Adipocyte (in vitro differentiated cells): ENCODE measurements at regions not wholly inside any gene's neighbourhood (a gene's known extent, or its start where the extent isn't known, plus 50 kb on each side); places are given as distances from the start of the nearest gene placed in this dataset.

Experiments
- DNase-seq: peaks from one replicate; pipeline ENCODE4 v3.0.0-alpha.2; 2015; ENCODE audit warnings: low read depth
- H3K27me3 ChIP-seq: replicated peaks from 2 replicates; pipeline ENCODE4 v1.7.0; 2013; ENCODE audit warnings: mild to moderate bottlenecking, low read length, moderate library complexity; ENCODE audit not compliant: control insufficient read depth, insufficient read depth
- H3K36me3 ChIP-seq: 2 replicates; pipeline ENCODE4 v1.7.0; 2013; ENCODE audit warnings: low read length, mild to moderate bottlenecking, moderate library complexity; ENCODE audit not compliant: control insufficient read depth, insufficient read depth, severe bottlenecking
- H3K4me1 ChIP-seq: 2 replicates; pipeline ENCODE4 v1.7.0; 2013; ENCODE audit warnings: mild to moderate bottlenecking, low read length, moderate library complexity; ENCODE audit not compliant: control insufficient read depth, insufficient read depth
- H3K4me3 ChIP-seq: 2 replicates; pipeline ENCODE4 v1.7.0; 2013; ENCODE audit warnings: mild to moderate bottlenecking, low read length, moderate library complexity
- H3K9ac ChIP-seq: 2 replicates; pipeline ENCODE4 v1.7.0; 2013; ENCODE audit warnings: mild to moderate bottlenecking, low read length, moderate library complexity
- H3K9me3 ChIP-seq: 2 replicates; pipeline ENCODE4 v1.7.0; 2013; ENCODE audit warnings: mild to moderate bottlenecking, low read length, moderate library complexity; ENCODE audit not compliant: control insufficient read depth

DNA sequence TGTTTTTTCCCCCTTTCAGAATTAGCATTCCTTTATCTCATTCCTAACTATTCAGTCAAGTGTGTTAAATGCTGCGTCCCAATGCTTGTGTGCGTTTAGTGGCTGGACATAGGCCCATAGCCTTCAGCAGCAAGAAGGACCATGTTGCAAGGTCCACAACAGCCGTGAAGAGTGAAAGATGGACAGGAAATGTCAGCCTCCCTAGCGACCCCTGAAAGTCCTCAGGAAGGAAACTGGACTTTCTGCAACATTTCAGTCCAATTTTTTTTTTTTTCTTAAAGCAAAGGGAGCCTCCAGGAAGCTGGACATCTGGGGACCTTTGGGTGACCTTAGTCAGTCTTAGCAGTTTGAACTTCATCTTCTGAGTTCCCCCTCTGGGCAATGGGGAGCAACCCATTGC is 550.7 kb upstream of the MGMT start:
- Histone ChIP-seq H3K36me3 (no peaks in the 10 kb centered on the region), H3K4me3 (no peak overlapping the region), H3K9me3 (no peaks in the 10 kb centered on the region), H3K4me1 (no peaks in the 10 kb centered on the region), H3K9ac (no peak overlapping the region), H3K27me3 (peaks cover 19% of the 10 kb centered on the region)
- no peak for DNase-seq

DNA sequence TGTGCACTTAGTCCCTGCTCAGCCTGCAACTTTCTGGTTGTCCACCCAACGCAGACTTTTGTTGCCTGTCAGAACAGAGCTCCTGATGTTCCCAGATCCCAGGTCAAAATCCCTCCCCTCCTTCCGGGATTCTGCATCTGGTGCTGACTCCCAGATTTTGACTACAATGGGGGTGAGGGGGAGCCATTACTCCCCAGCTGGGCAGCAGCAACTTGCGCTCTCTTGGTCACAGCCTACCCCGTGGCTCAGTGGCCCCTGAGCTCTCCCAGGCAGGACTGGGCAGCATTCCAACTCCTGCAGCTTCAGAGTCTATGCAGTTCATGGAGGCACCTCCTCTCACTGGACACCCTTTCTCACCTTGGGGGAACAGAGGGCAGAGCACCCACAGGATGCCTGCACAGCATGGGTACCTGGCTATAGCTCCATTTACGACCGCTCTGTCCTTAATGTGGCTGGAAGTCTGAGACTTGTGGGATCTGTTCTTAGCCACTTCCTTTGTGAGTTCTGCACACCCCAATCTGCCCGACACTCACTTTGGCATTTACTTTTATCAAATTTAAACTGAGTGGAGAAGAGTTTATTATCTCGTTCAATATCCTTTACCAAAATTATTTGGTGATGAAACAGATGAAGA is 545.5 kb upstream of the MGMT start:
- Histone ChIP-seq H3K4me1 (peaks cover 10% of the 10 kb centered on the region), H3K9me3 (peaks cover 17% of the 10 kb centered on the region), H3K36me3 (no peaks in the 10 kb centered on the region), H3K9ac (no peak overlapping the region), H3K4me3 (no peak overlapping the region), H3K27me3 (peaks cover 13% of the 10 kb centered on the region)
- DNase-seq = no peak

DNA sequence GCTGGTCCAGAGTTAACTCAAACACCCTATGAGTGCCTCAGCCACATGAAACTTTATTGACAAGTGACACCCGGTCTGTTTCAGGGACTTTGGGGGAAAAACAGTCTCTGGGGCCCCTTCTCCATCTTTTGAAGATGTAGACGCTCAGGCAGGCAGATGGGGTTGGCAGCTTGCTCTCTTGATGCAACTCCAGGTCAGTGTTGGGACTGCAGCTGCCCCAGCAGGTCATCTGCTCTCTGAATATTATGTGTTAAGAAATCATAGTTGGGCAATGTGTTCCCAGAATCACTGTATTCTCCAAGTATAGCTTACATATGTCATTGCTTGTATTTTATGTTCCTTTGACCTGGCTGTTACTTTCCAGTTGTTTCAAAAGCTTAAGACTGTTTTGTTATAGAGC is 544.9 kb upstream of the MGMT start:
- Histone ChIP-seq H3K9me3 (peaks cover 17% of the 10 kb centered on the region), H3K4me3 (no peak overlapping the region), H3K36me3 (no peaks in the 10 kb centered on the region), H3K9ac (no peak overlapping the region), H3K4me1 (peaks cover 16% of the 10 kb centered on the region), H3K27me3 (peaks cover 8% of the 10 kb centered on the region)
- DNase-seq = no peak

DNA sequence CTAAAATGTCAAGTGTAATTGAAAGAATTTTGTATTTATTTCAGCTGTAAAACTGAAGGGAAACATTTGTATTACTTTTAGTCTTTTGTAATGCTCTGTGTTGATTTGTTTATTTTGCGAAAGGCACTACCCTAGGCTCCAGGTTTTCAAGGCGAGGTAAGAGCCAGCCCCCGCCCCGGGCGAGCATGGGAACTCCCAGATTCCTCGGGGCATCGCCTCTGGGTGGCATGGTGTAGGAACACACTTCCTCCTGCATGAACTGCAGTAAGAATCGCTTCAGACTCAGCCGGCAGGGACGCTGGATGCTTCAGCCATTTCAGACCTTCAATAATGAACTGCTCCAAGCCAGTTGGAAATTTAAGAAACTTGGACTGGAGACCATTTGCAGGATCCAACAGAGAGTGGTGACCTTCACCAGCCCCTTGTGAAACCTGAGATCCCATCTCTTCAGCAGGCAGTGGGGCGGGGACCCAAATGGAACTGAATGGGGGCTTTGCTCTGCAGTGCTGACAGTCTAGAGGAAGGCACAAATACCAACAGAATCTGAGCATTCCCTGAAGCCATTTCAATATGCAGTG is 544.3 kb upstream of the MGMT start:
- Histone ChIP-seq H3K36me3 (no peaks in the 10 kb centered on the region), H3K27me3 (peaks cover 3% of the 10 kb centered on the region), H3K9ac (no peak overlapping the region), H3K9me3 (peaks cover 17% of the 10 kb centered on the region), H3K4me1 (peaks cover 21% of the 10 kb centered on the region), H3K4me3 (no peak overlapping the region)
- DNase-seq = no peak

DNA sequence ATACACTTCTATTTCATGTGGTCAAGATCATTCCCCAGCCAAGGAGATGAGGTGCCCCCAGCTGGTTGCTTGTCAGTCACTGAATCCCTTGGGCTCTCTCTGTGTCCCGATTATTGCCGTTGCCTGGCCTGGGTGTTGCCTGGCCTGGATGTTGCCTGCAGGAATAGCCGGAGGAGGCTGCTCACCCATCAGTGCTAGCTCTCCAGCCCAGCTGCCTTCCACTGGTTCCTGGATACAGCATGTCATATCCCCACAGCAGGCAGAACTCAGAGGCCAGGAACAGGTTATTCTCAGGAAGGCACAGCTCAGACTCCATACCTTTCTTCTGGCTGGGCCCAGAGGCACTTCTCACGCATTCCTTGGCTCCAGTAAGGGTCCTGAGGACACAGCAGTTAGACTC is 542.1 kb upstream of the MGMT start:
- Histone ChIP-seq H3K4me1 (peaks cover 40% of the 10 kb centered on the region), H3K9ac (no peak overlapping the region), H3K27me3 (peaks cover 3% of the 10 kb centered on the region), H3K9me3 (peaks cover 17% of the 10 kb centered on the region), H3K4me3 (no peak overlapping the region), H3K36me3 (no peaks in the 10 kb centered on the region)
- no peak for DNase-seq

DNA sequence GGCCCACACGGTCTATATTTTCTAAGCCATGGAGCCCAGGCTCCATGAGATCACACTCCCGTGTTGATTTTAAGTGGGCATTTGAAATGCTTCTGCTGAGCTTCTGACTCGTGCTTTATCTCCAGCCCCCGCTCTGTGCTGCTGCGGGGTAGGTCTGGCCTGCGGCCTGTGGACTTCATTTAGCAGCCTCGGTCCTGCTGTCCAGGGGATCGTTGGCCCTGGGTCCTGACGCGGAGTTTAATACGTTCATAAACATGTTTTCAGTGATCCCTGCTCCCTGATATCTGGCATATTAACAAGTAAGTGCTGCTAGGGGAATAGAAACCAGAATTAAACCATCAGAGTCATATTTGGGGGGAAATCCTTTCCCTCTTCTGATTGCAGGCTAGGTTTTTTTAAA is 540.3 kb upstream of the MGMT start:
- Histone ChIP-seq H3K9me3 (peaks cover 17% of the 10 kb centered on the region), H3K27me3 (peaks cover 3% of the 10 kb centered on the region), H3K36me3 (no peaks in the 10 kb centered on the region), H3K9ac (no peak overlapping the region), H3K4me1 (peaks cover 41% of the 10 kb centered on the region), H3K4me3 (no peak overlapping the region)
- DNase-seq = no peak

DNA sequence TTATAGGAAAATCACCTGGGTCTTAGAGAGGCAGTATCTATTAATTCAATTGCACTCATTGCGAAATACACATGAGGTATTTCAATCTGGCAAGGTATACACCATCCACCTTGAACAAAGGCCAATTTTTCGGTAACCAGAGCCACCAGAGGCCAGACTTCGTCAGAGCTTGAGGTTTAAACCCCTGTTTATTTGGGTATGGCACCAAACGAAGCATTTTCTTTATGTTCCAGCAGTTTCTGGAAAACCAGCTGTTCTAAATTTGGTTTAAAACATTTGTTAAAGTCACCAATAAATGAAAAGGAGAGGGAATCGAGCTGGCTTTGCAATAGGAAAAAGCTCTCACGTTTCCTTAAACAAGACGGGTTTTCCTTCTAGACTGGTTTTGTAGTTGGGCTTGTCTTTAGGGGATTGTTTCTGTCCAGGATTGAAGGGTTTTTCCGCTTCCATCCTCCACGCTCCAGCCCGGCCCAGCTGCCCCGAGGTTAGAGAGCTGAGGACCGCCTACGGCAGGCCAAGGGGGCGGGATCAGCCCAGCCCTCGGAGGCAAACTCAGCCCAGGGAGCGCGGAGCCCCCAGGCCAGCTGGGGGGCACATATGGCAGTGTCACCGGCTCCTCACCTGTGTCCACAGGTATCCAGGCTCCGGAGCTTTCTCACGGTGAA is 539.4 kb upstream of the MGMT start:
- no peak for DNase-seq
- Histone ChIP-seq H3K4me3 (no peak overlapping the region), H3K4me1 (peaks cover 35% of the 10 kb centered on the region), H3K27me3 (peaks cover 3% of the 10 kb centered on the region), H3K36me3 (no peaks in the 10 kb centered on the region), H3K9ac (no peak overlapping the region), H3K9me3 (peaks cover 17% of the 10 kb centered on the region)

DNA sequence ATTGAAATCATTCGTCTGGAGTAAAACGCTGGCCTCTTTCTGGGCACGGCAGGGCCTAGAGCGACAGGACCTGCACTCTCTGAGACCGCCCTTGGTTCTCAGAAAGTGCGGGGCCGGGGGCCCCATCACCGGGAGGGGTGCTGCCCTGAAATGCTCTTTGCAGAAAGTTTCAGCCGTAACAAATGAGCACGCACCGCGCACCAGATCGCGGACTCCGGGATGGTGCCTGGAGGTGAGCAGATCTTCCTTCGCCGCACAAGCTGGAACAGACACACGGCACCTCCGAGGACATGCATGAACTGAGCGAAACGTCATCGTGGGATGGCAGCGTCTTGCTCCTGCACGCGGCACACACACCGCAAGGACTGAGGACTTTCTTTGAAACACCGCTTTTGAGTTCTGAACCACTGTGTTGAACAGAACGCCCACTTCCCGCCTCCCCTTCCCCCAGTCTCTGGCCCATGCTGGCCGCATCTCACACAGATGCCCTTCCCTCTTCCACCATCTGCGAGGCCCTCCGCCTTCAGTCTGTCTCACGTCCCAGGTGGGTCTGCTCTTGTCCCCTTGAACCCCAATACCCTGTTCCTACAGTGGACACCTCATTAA is 538.7 kb upstream of the MGMT start:
- DNase-seq = no peak

DNA sequence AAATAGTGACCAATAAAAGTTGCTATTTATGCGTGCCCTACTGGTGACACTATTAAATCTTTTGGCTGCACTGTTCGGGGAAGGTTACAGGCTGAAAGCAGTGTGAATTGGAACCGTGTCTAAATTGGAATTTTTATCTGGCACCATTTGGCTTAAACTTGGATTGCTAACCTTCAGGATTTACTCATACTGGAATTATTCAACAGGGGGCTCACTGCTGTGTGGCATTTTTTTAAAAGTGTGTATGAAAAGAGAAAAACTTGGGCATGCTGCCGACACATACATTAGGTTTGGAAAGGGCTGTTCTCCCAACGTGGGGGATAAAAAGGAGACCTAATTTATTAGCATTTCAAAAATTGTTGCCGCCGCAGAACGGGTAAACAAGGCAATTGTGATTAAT is 537.9 kb upstream of the MGMT start:
- peaks cover 3% of the 10 kb centered on the region for H3K27me3 ChIP-seq
- H3K4me3 ChIP-seq = peak overlapping the region; percentile 29
- peaks cover 8% of the 10 kb centered on the region for H3K9me3 ChIP-seq
- H3K36me3 ChIP-seq = no peaks in the 10 kb centered on the region
- peaks cover 33% of the 10 kb centered on the region for H3K4me1 ChIP-seq
- no peak for DNase-seq
- no peak overlapping the region for H3K9ac ChIP-seq

More for the DNA sequence above, 538.7 kb upstream of the MGMT start:
- H3K4me1 ChIP-seq = peaks cover 33% of the 10 kb centered on the region
- H3K27me3 ChIP-seq = peaks cover 3% of the 10 kb centered on the region
- H3K9me3 ChIP-seq = peaks cover 10% of the 10 kb centered on the region
- H3K4me3 ChIP-seq = no peak overlapping the region
- no peak overlapping the region for H3K9ac ChIP-seq
- no peaks in the 10 kb centered on the region for H3K36me3 ChIP-seq

DNA sequence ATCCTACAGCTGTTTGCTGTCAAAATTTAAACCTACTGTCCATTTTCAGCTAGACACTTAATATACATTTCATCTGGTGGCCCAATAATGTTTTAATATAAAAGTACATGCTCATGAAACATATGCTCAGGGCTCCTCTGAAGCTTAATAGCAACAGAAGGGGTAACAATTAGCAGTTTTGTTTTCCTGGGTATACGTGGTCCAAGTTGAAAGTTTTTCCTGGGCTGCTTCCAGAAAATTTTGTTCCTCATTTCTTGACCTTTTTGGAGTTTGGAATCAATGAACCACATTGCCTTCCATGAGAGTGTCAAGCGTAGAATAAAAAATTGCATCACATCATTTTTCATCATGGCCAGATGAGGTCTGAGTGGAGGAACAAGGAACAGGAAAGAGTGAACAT is 537.3 kb upstream of the MGMT start:
- no peak for DNase-seq
- H3K4me3 ChIP-seq = no peak overlapping the region
- H3K4me1 ChIP-seq = peaks cover 33% of the 10 kb centered on the region
- peaks cover 8% of the 10 kb centered on the region for H3K9me3 ChIP-seq
- H3K9ac ChIP-seq = no peak overlapping the region
- H3K36me3 ChIP-seq = no peaks in the 10 kb centered on the region
- H3K27me3 ChIP-seq = peaks cover 1% of the 10 kb centered on the region

DNA sequence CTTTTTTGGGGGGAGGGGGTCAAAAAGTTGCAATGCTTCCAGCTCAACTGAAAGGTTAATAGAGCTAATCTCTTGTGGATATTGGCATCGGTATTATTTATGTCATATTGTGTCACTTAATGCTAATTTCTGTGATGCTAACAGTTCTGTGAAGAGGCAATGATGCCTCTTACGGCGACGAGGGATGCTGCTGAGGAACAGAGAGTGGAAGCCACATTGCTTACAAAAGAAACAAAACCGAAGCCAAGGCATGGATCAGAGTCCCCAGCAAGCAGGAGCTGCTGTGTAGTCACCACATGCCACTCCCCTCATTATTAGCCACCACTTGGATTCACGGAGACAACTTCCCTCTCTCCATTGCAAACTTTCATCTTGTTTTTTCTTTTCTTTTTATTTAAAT is 536.5 kb upstream of the MGMT start:
- Histone ChIP-seq H3K4me1 (peaks cover 33% of the 10 kb centered on the region), H3K4me3 (no peak overlapping the region), H3K9me3 (peaks cover 8% of the 10 kb centered on the region), H3K36me3 (no peaks in the 10 kb centered on the region), H3K9ac (no peak overlapping the region), H3K27me3 (no peaks in the 10 kb centered on the region)
- DNase-seq = no peak
